NCI-H2196 (cell line): ENCODE measurements at regions not wholly inside any gene's neighbourhood (a gene's known extent, or its start where the extent isn't known, plus 50 kb on each side); places are given as distances from the start of the nearest gene placed in this dataset.
"Not testable (repeated sequence)": the region's sequence is repeated elsewhere in the genome, so short reads cannot be mapped to it uniquely, and the experiment has no call there.

Experiments used
- DNase-seq: peaks from one replicate; lab custom pipeline; 2025; ENCODE audit not compliant: unreplicated experiment; lab: John Stamatoyannopoulos, UW

- DNase-seq = no peak
These were observed 110.7 kb upstream of the GZMB start for GRCh38 chr14:24744641-24745040.

GRCh38 chr14:24741871-24742270 lies 107.9 kb upstream of the GZMB start:
- no peak for DNase-seq

GRCh38 chr14:24735984-24736630 lies 102.1 kb upstream of the GZMB start:
- no peak for DNase-seq

GRCh38 chr14:24734917-24735500 lies 101.0 kb upstream of the GZMB start:
- peak; percentile 47 for DNase-seq

GRCh38 chr14:24726480-24726879 lies 92.5 kb upstream of the GZMB start:
- DNase-seq = no peak

- DNase-seq = no peak
These were observed 91.3 kb upstream of the GZMB start for GRCh38 chr14:24725311-24725710.

- no peak for DNase-seq
These were observed 87.8 kb upstream of the GZMB start for GRCh38 chr14:24721775-24722174.

GRCh38 chr14:24715239-24715638 lies 81.2 kb upstream of the GZMB start:
- DNase-seq = no peak

GRCh38 chr14:24713404-24713803 lies 79.4 kb upstream of the GZMB start:
- DNase-seq = no peak

GRCh38 chr14:24712909-24713308 lies 78.9 kb upstream of the GZMB start:
- DNase-seq = no peak

GRCh38 chr14:24712374-24712773 lies 78.4 kb upstream of the GZMB start:
- no peak for DNase-seq

GRCh38 chr14:24710403-24711112 lies 76.6 kb upstream of the GZMB start:
- peak; percentile 63 for DNase-seq

- no peak for DNase-seq
These were observed 74.7 kb upstream of the GZMB start for GRCh38 chr14:24708684-24709083.

- no peak for DNase-seq
These were observed 72.4 kb upstream of the GZMB start for GRCh38 chr14:24706351-24706750.

GRCh38 chr14:24705840-24706239 lies 71.8 kb upstream of the GZMB start:
- DNase-seq = no peak

- no peak for DNase-seq
These were observed 67.1 kb upstream of the GZMB start for GRCh38 chr14:24701062-24701461.

- no peak for DNase-seq
These were observed 66.5 kb upstream of the GZMB start for GRCh38 chr14:24700511-24700910.

- DNase-seq = no peak
These were observed 65.1 kb upstream of the GZMB start for GRCh38 chr14:24699052-24699451.

- not testable (repeated sequence) for DNase-seq
These were observed 62.4 kb upstream of the GZMB start for GRCh38 chr14:24696280-24696920.

- no peak for DNase-seq
These were observed 61.6 kb upstream of the GZMB start for GRCh38 chr14:24695265-24696241.

GRCh38 chr14:24694680-24695079 lies 60.7 kb upstream of the GZMB start:
- no peak for DNase-seq
